LNCAP (cell line): ENCODE measurements at regions not wholly inside any gene's neighbourhood (a gene's known extent, or its start where the extent isn't known, plus 50 kb on each side); places are given as distances from the start of the nearest gene placed in this dataset.

Experiments
- TF ChIP-seq, protein P1 (sequence below): fragments of 450-650 bp; IDR thresholded peaks from 2 replicates; pipeline ENCODE4 v1.5.1; 2017; ENCODE audit warnings: mild to moderate bottlenecking

DNA sequence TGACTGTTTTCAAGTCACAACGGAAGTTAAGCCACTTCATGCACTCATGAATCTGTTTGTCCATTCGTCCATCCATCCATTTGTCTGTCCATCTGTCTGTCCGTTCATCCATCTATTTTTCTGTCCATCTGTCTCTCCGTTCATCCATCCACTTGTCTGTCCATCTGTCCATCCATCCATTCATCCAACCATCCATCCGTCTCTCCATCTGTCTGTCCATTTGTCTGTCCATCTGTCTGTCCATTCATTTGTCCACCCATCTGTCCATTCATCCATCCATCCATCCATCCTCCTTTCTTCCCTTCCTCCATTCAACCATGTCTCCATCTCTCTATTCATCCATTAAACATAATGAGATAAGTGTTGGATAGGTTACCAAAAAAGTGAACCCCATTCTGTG is 123.5 kb upstream of the UQCRFS1 start:
- TF ChIP-seq, protein P1, sequence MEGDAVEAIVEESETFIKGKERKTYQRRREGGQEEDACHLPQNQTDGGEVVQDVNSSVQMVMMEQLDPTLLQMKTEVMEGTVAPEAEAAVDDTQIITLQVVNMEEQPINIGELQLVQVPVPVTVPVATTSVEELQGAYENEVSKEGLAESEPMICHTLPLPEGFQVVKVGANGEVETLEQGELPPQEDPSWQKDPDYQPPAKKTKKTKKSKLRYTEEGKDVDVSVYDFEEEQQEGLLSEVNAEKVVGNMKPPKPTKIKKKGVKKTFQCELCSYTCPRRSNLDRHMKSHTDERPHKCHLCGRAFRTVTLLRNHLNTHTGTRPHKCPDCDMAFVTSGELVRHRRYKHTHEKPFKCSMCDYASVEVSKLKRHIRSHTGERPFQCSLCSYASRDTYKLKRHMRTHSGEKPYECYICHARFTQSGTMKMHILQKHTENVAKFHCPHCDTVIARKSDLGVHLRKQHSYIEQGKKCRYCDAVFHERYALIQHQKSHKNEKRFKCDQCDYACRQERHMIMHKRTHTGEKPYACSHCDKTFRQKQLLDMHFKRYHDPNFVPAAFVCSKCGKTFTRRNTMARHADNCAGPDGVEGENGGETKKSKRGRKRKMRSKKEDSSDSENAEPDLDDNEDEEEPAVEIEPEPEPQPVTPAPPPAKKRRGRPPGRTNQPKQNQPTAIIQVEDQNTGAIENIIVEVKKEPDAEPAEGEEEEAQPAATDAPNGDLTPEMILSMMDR = no peak

- TF ChIP-seq, protein P1 = no peak
Measured at GRCh38 chr19:29337029-29337428, 124.1 kb upstream of the UQCRFS1 start.

DNA sequence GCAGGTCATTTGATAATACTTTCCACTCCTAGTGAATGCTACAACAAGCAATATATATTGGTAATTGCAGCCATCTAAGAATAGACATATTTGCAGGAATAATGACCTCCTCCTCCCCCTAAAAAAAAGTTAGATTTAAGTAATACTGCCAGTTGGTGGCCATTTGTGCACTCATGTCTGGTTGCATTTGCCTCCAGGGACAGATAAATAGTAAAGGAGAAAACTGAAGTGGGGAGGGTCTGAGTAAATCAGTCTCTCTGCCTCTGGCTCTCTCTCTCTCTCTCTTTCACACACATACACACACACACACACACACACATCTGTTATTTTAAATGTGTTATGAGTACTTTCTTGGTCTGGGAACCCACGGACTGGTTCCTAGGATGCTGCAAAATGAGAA is 125.5 kb upstream of the UQCRFS1 start:
- TF ChIP-seq, protein P1 = no peak

- TF ChIP-seq, protein P1 = no peak
Measured at GRCh38 chr19:29342721-29343120, 129.8 kb upstream of the UQCRFS1 start.

DNA sequence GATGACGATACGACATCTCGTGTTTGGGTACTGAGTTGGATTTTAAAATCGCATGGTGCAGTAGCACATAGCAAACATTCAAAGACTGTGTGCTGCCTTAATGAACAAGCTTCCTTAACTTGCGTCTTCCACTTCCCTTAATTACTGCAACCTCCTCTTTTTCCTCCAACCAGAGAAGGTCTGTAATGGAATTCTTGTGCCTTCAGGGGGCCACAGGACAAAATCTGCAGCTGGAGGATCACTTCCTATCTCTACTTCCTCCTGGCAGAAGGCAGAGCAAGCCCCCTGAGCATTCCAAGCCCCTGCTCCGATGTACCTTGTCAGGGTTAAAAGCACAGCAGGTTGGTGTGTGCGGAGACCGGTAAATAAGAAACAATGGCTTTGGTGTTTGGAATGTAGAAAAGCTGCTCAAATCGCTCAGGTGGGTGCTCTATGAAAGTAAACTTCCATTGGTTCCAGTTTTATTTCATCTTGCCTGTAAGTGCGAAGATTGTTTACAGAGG is 151.3 kb upstream of the UQCRFS1 start:
- TF ChIP-seq, protein P1 = no peak

DNA sequence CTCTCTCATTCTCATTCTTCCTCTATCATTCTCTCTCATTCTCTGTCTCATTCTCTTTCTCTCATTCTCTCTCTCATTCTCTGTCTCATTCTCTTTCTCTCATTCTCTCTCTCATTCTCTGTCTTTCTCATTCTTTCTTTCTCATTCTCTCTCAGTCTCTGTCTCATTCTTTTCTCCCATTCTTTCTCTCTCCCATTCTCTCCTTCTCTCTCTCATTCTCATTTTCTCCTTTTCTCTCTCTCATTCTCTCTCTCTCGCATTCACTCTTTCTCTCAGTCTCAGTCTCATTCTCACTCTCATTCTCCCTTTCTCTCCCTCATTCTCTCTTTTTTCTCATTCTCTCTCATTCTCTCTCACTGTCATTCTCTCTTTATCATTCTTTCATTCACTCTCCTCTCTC is 152.0 kb upstream of the UQCRFS1 start:
- TF ChIP-seq, protein P1 = no peak

- TF ChIP-seq, protein P1 = no peak
Measured at GRCh38 chr19:29365836-29366417, 153.0 kb upstream of the UQCRFS1 start.

GRCh38 chr19:29366757-29367156 is 153.8 kb upstream of the UQCRFS1 start:
- TF ChIP-seq, protein P1 = no peak
